ENCODE measurements at regions not wholly inside any gene's neighbourhood (a gene's known extent, or its start where the extent isn't known, plus 50 kb on each side); places are given as distances from the start of the nearest gene placed in this dataset.

GRCh38 chr18:22063102-22063501 lies 106.3 kb upstream of the GATA6 start:
- no peak for TF ChIP-seq POLR2A (IDR thresholded peaks at IDR 0.05)
- TF ChIP-seq, protein P1, sequence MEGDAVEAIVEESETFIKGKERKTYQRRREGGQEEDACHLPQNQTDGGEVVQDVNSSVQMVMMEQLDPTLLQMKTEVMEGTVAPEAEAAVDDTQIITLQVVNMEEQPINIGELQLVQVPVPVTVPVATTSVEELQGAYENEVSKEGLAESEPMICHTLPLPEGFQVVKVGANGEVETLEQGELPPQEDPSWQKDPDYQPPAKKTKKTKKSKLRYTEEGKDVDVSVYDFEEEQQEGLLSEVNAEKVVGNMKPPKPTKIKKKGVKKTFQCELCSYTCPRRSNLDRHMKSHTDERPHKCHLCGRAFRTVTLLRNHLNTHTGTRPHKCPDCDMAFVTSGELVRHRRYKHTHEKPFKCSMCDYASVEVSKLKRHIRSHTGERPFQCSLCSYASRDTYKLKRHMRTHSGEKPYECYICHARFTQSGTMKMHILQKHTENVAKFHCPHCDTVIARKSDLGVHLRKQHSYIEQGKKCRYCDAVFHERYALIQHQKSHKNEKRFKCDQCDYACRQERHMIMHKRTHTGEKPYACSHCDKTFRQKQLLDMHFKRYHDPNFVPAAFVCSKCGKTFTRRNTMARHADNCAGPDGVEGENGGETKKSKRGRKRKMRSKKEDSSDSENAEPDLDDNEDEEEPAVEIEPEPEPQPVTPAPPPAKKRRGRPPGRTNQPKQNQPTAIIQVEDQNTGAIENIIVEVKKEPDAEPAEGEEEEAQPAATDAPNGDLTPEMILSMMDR (IDR thresholded peaks at IDR 0.05) = no peak
